Iris pigment epithelial cell (primary cell): ENCODE measurements at regions not wholly inside any gene's neighbourhood (a gene's known extent, or its start where the extent isn't known, plus 50 kb on each side); places are given as distances from the start of the nearest gene placed in this dataset.
A peak's percentile ranks its signal among the peaks of the same experiment; 100 is the strongest.
"Not testable (repeated sequence)": the region's sequence is repeated elsewhere in the genome, so short reads cannot be mapped to it uniquely, and the experiment has no call there.

Experiments
- DNase-seq: peaks from one replicate; pipeline ENCODE4 v3.0.0-alpha.2; 2011; ENCODE audit warnings: low read depth

- DNase-seq = no peak
Measured at GRCh38 chr6:134634966-134635365, 314.9 kb downstream of the ALDH8A1 start.

- no peak for DNase-seq
Measured at GRCh38 chr6:134634466-134634865, 315.4 kb downstream of the ALDH8A1 start.

GRCh38 chr6:134632982-134633940, 315.3 kb upstream of the SGK1 start:
- not testable (repeated sequence) for DNase-seq

GRCh38 chr6:134632024-134632423, 314.1 kb upstream of the SGK1 start:
- no peak for DNase-seq

- DNase-seq = no peak
Measured at GRCh38 chr6:134631398-134631924, 313.5 kb upstream of the SGK1 start.

- DNase-seq = no peak
Measured at GRCh38 chr6:134630508-134631121, 312.7 kb upstream of the SGK1 start.

- no peak for DNase-seq
Measured at GRCh38 chr6:134628154-134628553, 310.2 kb upstream of the SGK1 start.

GRCh38 chr6:134627707-134628106, 309.8 kb upstream of the SGK1 start:
- no peak for DNase-seq

GRCh38 chr6:134626589-134626988, 308.7 kb upstream of the SGK1 start:
- no peak for DNase-seq

- no peak for DNase-seq
Measured at GRCh38 chr6:134626086-134626485, 308.2 kb upstream of the SGK1 start.

GRCh38 chr6:134624781-134625180, 306.9 kb upstream of the SGK1 start:
- no peak for DNase-seq

- no peak for DNase-seq
Measured at GRCh38 chr6:134623401-134623800, 305.5 kb upstream of the SGK1 start.

- DNase-seq = no peak
Measured at GRCh38 chr6:134622382-134623173, 304.7 kb upstream of the SGK1 start.

GRCh38 chr6:134621858-134622257, 303.9 kb upstream of the SGK1 start:
- DNase-seq = peak; percentile 27

- peak; percentile 90 for DNase-seq
Measured at GRCh38 chr6:134619789-134620188, 301.9 kb upstream of the SGK1 start.

GRCh38 chr6:134619077-134619476, 301.2 kb upstream of the SGK1 start:
- no peak for DNase-seq

- no peak for DNase-seq
Measured at GRCh38 chr6:134614606-134615485, 296.9 kb upstream of the SGK1 start.

GRCh38 chr6:134612128-134612527, 294.2 kb upstream of the SGK1 start:
- DNase-seq = not testable (repeated sequence)

GRCh38 chr6:134610411-134610810, 292.5 kb upstream of the SGK1 start:
- DNase-seq = no peak

- no peak for DNase-seq
Measured at GRCh38 chr6:134609716-134610261, 291.9 kb upstream of the SGK1 start.

GRCh38 chr6:134607411-134607810, 289.5 kb upstream of the SGK1 start:
- DNase-seq = no peak
